Stomach (tissue), 4 donors: ENCODE measurements at regions not wholly inside any gene's neighbourhood (a gene's known extent, or its start where the extent isn't known, plus 50 kb on each side); places are given as distances from the start of the nearest gene placed in this dataset.

Experiments used
- CTCF ChIP-seq, 7 experiments: fragments of 450-650 bp in 4 of 7; fragments of 200-600 bp in 3 of 7; sonication (generic) in 3 of 7; IDR thresholded peaks; one replicate each; pipeline ENCODE4 v1.5.1; 2016 to 2019; ENCODE audit warnings: antibody characterized with exemption in 7 of 7, control low read depth in 2 of 7, mild to moderate bottlenecking in 1 of 7
- EP300 ChIP-seq: sonication (generic); formaldehyde crosslinking; IDR thresholded peaks from one replicate; pipeline ENCODE4 v1.6.1; 2017; ENCODE audit warnings: antibody characterized with exemption
- POLR2A ChIP-seq, 4 donors: fragments of 450-650 bp; IDR thresholded peaks; one replicate each; pipeline ENCODE4 v1.6.1; 2016; ENCODE audit warnings: antibody characterized with exemption in 4 of 4, control low read depth in 2 of 4, mild to moderate bottlenecking in 1 of 4, moderate library complexity in 1 of 4
- POLR2AphosphoS5 ChIP-seq, 3 donors: sonication (generic); formaldehyde crosslinking; IDR thresholded peaks; one replicate each; pipeline ENCODE4 v1.6.1; 2016; ENCODE audit warnings: antibody characterized with exemption in 3 of 3

DNA sequence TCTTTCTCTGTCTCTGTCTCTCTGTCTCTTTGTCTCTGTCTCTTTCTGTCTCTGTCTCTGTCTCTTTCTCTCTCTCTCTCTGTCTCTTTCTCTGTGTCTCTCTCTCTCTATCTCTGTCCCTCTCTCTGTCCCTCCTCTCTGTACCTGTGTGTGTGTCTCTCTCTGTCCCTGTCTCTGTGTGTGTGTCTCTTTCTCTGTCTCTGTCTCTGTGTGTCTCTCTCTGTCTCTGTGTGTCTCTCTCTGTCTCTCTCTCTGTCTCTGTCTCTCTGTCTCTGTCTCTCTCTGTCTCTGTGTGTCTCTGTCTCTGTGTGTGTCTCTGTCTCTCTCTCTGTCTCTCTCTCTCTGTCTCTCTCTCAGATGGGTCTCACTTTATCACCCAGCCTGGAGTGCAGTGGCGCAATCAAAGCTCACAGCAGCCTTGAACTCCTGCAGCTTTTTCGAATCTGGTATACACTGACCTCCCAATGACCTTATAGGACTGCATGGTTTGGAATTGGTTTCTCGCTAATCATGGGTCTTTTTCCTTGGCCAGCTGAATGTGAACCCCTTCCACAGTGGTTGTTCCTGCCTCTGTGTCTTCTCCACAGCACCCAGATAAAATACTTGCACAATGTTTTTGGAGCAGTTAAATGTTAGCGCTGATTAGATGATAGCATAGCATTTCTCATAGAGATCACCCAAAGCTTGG is 102.6 kb upstream of the KLHL25 start:
- no peak for TF ChIP-seq POLR2AphosphoS5 (IDR thresholded peaks at IDR 0.05)
- no peak for TF ChIP-seq CTCF (IDR thresholded peaks at IDR 0.05)
- TF ChIP-seq POLR2A (IDR thresholded peaks at IDR 0.05) = no peak
- no peak for TF ChIP-seq EP300
